Lung microvascular endothelial cell (primary cell): ENCODE measurements at regions not wholly inside any gene's neighbourhood (a gene's known extent, or its start where the extent isn't known, plus 50 kb on each side); places are given as distances from the start of the nearest gene placed in this dataset.
"Not testable (repeated sequence)": the region's sequence is repeated elsewhere in the genome, so short reads cannot be mapped to it uniquely, and the experiment has no call there.

Experiments
- DNase-seq, 2 donors: peaks; one replicate each; pipeline versions ENCODE4 v3.0.0 to v3.0.0-alpha.2; 2010; ENCODE audit warnings: low read depth in 2 of 2

- no peak for DNase-seq
These were observed 122.8 kb downstream of the SHANK2 start for GRCh38 chr11:71129624-71130023.

- DNase-seq: no peak
These were observed 124.6 kb downstream of the SHANK2 start for GRCh38 chr11:71127806-71128205.

DNA sequence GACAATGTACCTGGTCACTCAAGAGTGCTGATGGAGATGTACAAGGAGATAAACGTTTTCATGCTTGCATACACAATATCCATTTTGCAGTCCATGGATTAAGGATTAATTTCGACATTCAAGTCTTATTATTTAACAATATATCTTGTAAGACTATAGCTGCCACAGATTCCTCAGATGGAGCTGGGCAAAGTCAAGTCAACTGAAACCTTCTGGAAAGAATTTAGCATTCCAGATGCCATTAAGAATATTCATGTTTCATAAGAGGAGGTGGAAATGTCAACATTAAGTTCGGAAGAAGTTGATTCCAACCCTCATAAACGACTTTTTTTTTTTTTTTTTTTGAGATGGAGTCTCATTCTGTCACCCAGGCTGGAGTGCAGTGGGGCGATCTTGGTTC lies 126.0 kb downstream of the SHANK2 start:
- DNase-seq: not testable (repeated sequence)

GRCh38 chr11:71125150-71125549 lies 127.2 kb downstream of the SHANK2 start:
- DNase-seq: no peak

GRCh38 chr11:71124127-71124526 lies 128.2 kb downstream of the SHANK2 start:
- DNase-seq: no peak

- peak in 1 of 2 donors; percentile 21 for DNase-seq
These were observed 131.9 kb downstream of the SHANK2 start for GRCh38 chr11:71120471-71120896.

GRCh38 chr11:71119656-71120269 lies 132.6 kb downstream of the SHANK2 start:
- DNase-seq: peak in 1 of 2 donors; percentile 58

- DNase-seq: peak in 1 of 2 donors; percentile 80
These were observed 133.6 kb downstream of the SHANK2 start for GRCh38 chr11:71118671-71119250.

GRCh38 chr11:71117311-71117710 lies 135.1 kb downstream of the SHANK2 start:
- DNase-seq: no peak

DNA sequence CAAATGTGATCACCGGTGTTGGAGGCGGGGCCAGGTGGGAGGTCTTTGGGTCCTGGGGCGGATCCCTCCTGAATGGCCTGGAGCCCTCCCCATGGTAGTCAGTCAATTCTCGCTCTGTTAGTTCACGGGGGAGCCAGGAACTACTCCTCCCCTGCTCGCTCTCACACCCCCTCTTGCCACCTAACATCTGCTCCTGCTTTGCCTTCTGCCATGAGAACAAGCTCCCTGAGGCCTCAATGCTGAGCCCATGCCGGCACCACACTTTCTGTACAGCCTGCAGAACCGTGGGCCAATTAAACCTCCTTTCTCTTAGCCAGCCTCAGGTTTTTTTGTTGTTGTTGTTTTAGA lies 135.7 kb downstream of the SHANK2 start:
- DNase-seq: no peak

DNA sequence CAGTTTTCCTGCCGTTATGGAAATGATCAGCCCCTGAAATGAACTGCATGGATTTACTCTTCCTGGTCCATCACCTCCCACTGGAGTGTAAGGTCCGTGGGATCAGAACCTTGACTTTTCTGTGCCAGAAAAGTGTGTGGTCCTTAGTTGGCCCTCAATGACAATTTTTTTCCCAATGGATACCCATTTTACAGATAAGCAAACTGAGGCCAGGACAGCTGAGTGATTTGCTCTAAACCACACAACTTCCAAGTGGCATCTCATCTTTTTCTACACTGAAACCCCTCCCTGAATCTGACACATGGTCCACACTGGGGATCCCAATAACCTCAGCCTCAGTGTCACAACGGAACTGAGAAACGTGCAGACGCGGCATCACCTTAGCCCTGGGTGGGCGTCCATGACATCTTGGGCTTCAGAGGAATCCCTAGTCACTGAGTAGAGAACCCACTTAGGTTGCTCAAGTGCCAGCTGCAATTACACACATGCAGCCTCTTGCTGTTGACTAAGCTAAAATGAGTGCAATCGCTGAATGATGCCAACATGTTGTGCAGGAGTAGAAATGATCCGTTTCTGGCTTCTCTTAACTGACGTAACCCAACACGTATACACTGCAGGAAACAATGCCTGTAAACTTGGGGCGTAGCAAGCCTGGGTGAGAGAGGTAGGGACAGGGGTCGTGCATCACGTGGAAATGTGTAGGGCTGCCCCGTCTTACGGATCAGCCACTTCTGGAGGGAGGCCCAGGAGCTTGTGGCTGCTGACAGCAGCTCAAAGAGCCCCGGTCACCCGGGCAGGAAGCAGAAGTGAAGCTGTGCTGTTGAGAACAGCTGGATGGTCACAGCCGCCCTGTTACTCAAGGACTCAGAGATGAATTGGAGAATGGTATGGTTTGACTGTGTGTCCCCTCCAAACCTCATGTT lies 136.3 kb downstream of the SHANK2 start:
- no peak for DNase-seq

DNA sequence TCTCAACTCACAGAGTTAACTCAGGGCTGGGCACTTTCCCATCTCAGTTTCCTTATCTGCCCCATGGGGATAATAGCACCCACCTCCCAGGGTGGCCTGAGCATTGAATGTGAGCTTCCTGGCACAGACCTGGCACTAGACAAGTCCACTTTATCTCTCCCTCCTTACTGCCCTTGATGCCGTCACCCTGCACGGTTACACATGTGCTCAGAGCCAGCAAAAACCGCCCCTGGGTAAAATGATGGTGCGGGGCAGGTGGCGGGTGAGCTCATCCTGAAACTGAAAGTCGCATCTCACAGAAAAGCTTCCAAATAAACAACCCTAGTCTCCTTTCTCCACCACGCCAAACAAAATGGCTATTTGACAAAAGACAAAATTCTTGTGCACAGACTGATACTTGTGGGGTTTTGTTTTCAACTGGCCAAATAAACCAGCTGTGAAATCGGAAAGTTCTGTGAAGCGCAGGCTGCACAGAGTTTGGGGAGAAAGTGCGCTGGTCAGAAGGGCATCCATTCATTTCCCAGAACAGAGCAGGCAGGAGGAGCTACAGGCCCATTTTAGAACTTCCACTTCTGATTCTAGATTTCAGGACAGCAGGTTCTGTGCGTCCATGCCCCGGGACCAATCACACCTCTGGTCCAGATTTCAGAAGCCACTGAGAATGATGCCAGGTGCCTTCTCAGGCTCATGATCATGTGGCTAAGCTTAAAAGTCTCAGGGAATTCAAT lies 138.1 kb downstream of the SHANK2 start:
- no peak for DNase-seq

GRCh38 chr11:71112990-71113389 lies 139.4 kb downstream of the SHANK2 start:
- no peak for DNase-seq

GRCh38 chr11:71112454-71112853 lies 139.9 kb downstream of the SHANK2 start:
- no peak for DNase-seq

- no peak for DNase-seq
These were observed 142.8 kb downstream of the SHANK2 start for GRCh38 chr11:71109586-71109985.

DNA sequence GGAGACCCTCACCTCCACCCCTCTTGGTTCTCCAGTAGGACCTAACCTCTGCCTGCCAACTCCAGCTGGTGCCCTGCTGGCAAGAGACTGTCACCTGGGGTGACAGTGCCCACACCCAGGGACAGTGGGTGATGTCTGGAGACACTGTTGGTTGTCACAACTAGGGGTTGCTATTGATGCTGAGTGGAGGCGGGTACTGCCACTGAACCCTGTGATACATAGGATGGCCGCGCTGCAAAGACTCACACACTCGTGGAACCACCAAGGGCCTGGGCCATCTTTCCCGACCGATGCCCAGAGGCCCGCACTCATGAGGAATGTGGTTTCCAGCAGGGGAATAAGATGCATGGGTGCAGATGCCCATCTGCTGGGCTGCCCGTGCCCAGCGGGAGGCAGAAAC lies 143.2 kb downstream of the SHANK2 start:
- no peak for DNase-seq

DNA sequence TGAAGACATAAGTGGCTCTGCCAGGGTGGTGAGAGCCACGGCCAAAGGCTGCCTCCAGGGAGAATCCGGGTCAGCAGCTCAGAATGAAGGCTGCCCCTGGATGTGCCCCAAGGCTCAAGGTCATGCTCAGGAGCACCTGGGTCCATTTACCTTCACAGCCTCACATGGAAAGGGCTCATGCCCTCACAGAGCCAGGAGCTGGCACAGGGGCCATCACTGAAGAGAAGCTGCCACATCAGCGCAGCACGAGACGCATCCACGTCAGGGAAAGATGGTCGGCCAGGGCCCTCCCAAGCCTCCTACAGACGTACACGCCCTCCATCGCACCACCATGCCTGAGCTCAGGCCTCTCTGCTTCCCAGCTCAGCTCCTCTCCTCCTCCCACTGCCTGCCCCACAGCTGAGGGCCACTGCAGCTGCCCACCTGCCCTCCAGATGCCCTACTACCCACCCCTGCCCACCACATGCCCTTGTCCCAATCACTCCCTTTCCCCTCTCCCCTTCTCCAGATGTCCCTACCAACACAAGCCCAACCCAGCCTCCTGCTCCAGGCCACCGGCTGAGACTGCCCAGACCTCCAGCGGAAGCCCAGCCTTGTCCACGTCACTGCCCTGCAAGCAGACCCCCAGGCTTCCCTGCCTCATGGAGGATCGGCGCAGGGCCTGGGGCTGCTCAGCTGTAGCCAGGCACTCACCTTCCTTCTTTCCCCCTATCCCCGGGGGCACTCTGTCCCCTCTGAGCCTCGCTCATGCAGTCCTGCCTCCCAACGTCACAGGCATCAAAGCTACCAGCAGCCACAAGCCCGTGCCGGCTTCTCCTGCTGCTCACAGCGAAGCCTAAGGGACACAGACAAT lies 144.1 kb downstream of the SHANK2 start:
- DNase-seq: no peak

DNA sequence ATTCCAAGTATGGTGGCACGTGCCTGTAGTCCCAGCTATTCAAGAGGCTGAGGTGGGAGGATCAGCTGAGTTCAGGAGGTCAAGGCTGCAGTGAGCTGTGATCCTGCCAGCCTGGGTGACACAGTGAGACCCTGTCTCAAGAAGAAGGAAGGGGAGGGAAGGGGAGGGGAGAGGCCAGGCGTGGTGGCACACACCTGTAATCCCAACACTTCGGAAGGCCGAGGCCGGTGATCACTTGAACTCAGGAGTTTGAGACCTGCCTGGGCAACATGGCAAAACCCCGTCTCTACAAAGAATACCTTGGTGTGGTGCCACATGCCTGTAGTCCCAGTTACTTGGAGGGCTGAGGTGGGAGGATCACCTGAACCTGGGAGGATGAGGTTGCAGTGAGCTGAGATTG lies 145.7 kb downstream of the SHANK2 start:
- DNase-seq: no peak

DNA sequence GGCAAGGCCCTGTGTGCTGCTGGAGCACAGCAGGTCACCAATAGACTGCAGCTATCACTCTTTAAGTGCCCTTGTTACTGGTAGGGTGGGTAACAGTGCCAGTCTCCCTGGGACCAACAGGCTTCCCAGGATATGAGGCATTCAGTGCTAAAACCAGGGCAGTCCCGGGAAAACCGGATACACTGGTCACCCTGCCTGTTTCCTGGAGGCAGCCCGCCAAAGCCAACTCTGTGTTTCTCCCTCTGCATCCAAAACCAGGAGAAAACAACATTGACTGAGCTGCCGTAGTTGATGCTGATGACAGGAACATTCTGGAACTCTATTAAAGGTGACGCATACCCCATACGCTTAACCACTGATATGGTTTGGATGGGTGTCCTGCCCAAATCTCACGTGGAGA lies 149.1 kb downstream of the SHANK2 start:
- peak in 1 of 2 donors; percentile 76 for DNase-seq

DNA sequence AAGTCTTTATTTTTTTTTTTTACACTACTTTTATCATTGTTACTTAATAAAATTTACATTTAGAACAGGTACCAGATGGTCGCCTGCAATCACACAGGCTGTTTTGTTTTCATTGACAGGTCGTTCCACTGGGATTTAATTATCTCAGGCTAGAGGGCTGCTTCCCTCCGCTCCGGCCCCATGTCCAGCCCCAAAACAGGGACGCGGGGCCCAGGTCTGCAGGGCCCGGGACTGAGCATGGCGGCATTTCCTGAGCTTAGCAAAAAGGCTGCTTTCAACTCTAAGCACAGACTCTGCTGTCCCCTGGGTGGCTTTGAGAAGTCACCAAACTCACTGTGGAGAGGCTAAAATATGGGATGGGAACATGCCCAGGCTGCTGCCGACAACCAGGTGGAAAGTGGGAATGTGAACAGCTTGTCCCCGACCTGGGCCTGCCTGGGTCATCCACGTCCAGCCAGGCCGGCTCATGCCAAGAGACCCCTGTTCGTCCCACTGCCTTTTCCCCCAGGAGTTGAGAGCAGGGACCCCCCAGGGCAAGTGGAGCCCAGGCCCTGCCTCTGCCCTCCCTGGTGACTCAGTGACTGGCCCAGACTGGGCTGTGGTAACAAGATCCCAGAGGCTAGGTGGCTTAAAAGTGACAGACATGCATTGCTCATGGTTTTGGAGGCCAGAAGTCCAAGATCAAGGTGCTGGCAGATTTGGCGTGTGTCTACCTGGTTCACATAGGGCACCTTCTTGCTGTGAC lies 150.0 kb downstream of the SHANK2 start:
- no peak for DNase-seq
